Neutrophil (primary cell): ENCODE measurements at regions not wholly inside any gene's neighbourhood (a gene's known extent, or its start where the extent isn't known, plus 50 kb on each side); places are given as distances from the start of the nearest gene placed in this dataset.
"Not testable (repeated sequence)": the region's sequence is repeated elsewhere in the genome, so short reads cannot be mapped to it uniquely, and the experiment has no call there.

Experiments used
- H3K27ac ChIP-seq: fragments of 200-600 bp; sonication (generic); 2 replicates; pipeline ENCODE4 v1.5.1; 2016; ENCODE audit warnings: mild to moderate bottlenecking, moderate library complexity
- H3K27me3 ChIP-seq: fragments of 200-600 bp; sonication (generic); 2 replicates; pipeline ENCODE4 v1.6.0; 2016; ENCODE audit warnings: mild to moderate bottlenecking
- H3K36me3 ChIP-seq: fragments of 200-600 bp; sonication (generic); 2 replicates; pipeline ENCODE4 v1.5.1; 2017
- H3K4me1 ChIP-seq, 2 experiments: fragments of 200-600 bp in 1 of 2; sonication (generic) in 1 of 2; 1 replicate in 1 of 2; 2 replicates in 1 of 2; pipeline versions ENCODE4 v1.5.1 to v1.6.1; 2013 to 2016; ENCODE audit warnings: low read depth in 1 of 2, low read length in 1 of 2, mild to moderate bottlenecking in 1 of 2, moderate library complexity in 1 of 2; ENCODE audit not compliant: control insufficient read depth in 1 of 2, insufficient read depth in 1 of 2
- H3K4me3 ChIP-seq, 2 experiments: fragments of 200-600 bp in 1 of 2; sonication (generic) in 1 of 2; 1 replicate in 1 of 2; 2 replicates in 1 of 2; pipeline ENCODE4 v1.5.1; 2013 to 2016; ENCODE audit warnings: low read depth in 1 of 2, low read length in 1 of 2, mild to moderate bottlenecking in 1 of 2, moderate library complexity in 1 of 2
- H3K9me3 ChIP-seq: fragments of 200-600 bp; sonication (generic); 2 replicates; pipeline ENCODE4 v1.5.1; 2016
- CTCF ChIP-seq: fragments of 200-600 bp; sonication (generic); IDR thresholded peaks from 2 replicates; pipeline ENCODE4 v1.5.1; 2016; ENCODE audit warnings: antibody characterized with exemption

- H3K9me3 ChIP-seq, H3K27me3 ChIP-seq, H3K36me3 ChIP-seq, H3K4me1 ChIP-seq, H3K4me3 ChIP-seq, H3K27ac ChIP-seq: not testable (repeated sequence)
- TF ChIP-seq CTCF = peak; percentile 26
Measured at GRCh38 chr1:46878173-46878782, 63.0 kb downstream of the CYP4A11 start.

- H3K36me3 ChIP-seq, H3K9me3 ChIP-seq, H3K27ac ChIP-seq, H3K27me3 ChIP-seq, H3K4me1 ChIP-seq, H3K4me3 ChIP-seq: not testable (repeated sequence)
Measured at GRCh38 chr1:46876093-46876492, 65.2 kb downstream of the CYP4A11 start.
